PC-9 (cell line): ENCODE measurements at regions not wholly inside any gene's neighbourhood (a gene's known extent, or its start where the extent isn't known, plus 50 kb on each side); places are given as distances from the start of the nearest gene placed in this dataset.
"Not testable (repeated sequence)": the region's sequence is repeated elsewhere in the genome, so short reads cannot be mapped to it uniquely, and the experiment has no call there.

Experiments used
- BruUV-seq: library from RNA; stranded (reverse); fragments of 400-500 nt; replicated peaks from 2 replicates; lab custom pipeline; 2021; lab: Mats Ljungman, UMichigan
- CTCF ChIA-PET: fragments of 300-600 bp; sonication (Branson Sonifier 250); formaldehyde crosslinking; loops from one replicate; lab custom pipeline; 2022; ENCODE audit warnings: antibody characterized with exemption; lab: Charles Lee
- POLR2A ChIA-PET: fragments of 300-600 bp; sonication (Branson Sonifier 250); formaldehyde crosslinking; loops from one replicate; lab custom pipeline; 2022; ENCODE audit warnings: antibody characterized with exemption; ENCODE audit not compliant: unreplicated experiment; lab: Charles Lee
- DNase-seq, 2 experiments: peaks; one replicate each; pipeline versions ENCODE4 v3.0.0 to v3.0.0-alpha.2; 2015 to 2022; ENCODE audit warnings: mixed read lengths in 1 of 2
- H2AFZ ChIP-seq: fragments of 200-600 bp; sonication (generic); 2 replicates; pipeline ENCODE4 v1.8.1; 2017; ENCODE audit warnings: antibody characterized with exemption
- H3F3A ChIP-seq: fragments of 200-600 bp; sonication (generic); 2 replicates; pipeline ENCODE4 v1.8.1; 2017; ENCODE audit warnings: antibody characterized with exemption, mild to moderate bottlenecking, low read depth; ENCODE audit not compliant: insufficient read depth
- H3K27ac ChIP-seq: fragments of 200-600 bp; sonication (generic); 2 replicates; pipeline ENCODE4 v1.6.1; 2016; ENCODE audit warnings: mixed run types
- H3K27me3 ChIP-seq: fragments of 200-600 bp; sonication (generic); 2 replicates; pipeline ENCODE4 v1.6.1; 2016; ENCODE audit warnings: low read depth, mixed run types; ENCODE audit not compliant: insufficient read depth
- H3K36me3 ChIP-seq: fragments of 200-600 bp; sonication (generic); 2 replicates; pipeline ENCODE4 v1.6.1; 2016; ENCODE audit warnings: low read depth, mixed run types
- H3K4me1 ChIP-seq: fragments of 200-600 bp; sonication (generic); replicated peaks from 2 replicates; pipeline ENCODE4 v1.6.1; 2016; ENCODE audit warnings: mixed run types; ENCODE audit not compliant: insufficient read depth
- H3K4me2 ChIP-seq: fragments of 200-600 bp; sonication (generic); 2 replicates; pipeline ENCODE4 v1.6.1; 2017; ENCODE audit warnings: mixed run types
- H3K4me3 ChIP-seq: fragments of 200-600 bp; sonication (generic); 2 replicates; pipeline ENCODE4 v1.6.1; 2016; ENCODE audit warnings: mixed run types
- H3K79me2 ChIP-seq: fragments of 200-600 bp; sonication (generic); 2 replicates; pipeline ENCODE4 v1.6.1; 2017; ENCODE audit warnings: low read depth, mixed run types
- H3K9me2 ChIP-seq: fragments of 200-600 bp; sonication (generic); 2 replicates; pipeline ENCODE4 v1.8.1; 2017; ENCODE audit warnings: mild to moderate bottlenecking; ENCODE audit not compliant: insufficient read depth
- H3K9me3 ChIP-seq: fragments of 200-600 bp; sonication (generic); 2 replicates; pipeline ENCODE4 v1.8.1; 2016; ENCODE audit warnings: low read depth; ENCODE audit not compliant: insufficient read depth
- H4K20me1 ChIP-seq: fragments of 200-600 bp; sonication (generic); 2 replicates; pipeline ENCODE4 v1.8.1; 2017; ENCODE audit not compliant: insufficient read depth
- CTCF ChIP-seq: fragments of 200-600 bp; sonication (generic); conservative IDR thresholded peaks from 2 replicates; pipeline ENCODE4 v1.6.1; 2017; ENCODE audit warnings: mixed run types, antibody characterized with exemption, mild to moderate bottlenecking, moderate library complexity
- EZH2 ChIP-seq: fragments of 200-600 bp; sonication (generic); IDR thresholded peaks from 2 replicates; pipeline ENCODE4 v1.8.0; 2017; ENCODE audit warnings: antibody characterized with exemption, low read depth
- intact Hi-C: fragments of 100-400 bp; cut with micrococcal nuclease; formaldehyde crosslinking; loops from one replicate; pipeline ENCODE4 v1.10.0; 2022; ENCODE audit not compliant: unreplicated experiment

GRCh38 chr7:108920490-108920889 lies 350.8 kb downstream of the DNAJB9 start:
- H3K9me2 ChIP-seq = no peaks in the 10 kb centered on the region
- H3K9me3 ChIP-seq = no peaks in the 10 kb centered on the region
- no peaks in the 10 kb centered on the region for H3K36me3 ChIP-seq
- no peak overlapping the region for H2AFZ ChIP-seq
- no TSS peak for BruUV-seq
- POLR2A ChIA-PET = no interaction called here
- intact Hi-C loops = no loop called here
- H4K20me1 ChIP-seq = no peaks in the 10 kb centered on the region
- TF ChIP-seq EZH2 (no peak), CTCF (no peak)
- H3K4me2 ChIP-seq = no peak overlapping the region
- no peaks in the 10 kb centered on the region for H3K4me1 ChIP-seq
- DNase-seq = no peak
- no peaks in the 10 kb centered on the region for H3F3A ChIP-seq
- no peak overlapping the region for H3K4me3 ChIP-seq
- H3K27me3 ChIP-seq = no peaks in the 10 kb centered on the region
- CTCF ChIA-PET = no interaction called here
- H3K79me2 ChIP-seq = no peaks in the 10 kb centered on the region
- no peak overlapping the region for H3K27ac ChIP-seq

GRCh38 chr7:108943048-108943447 lies 373.4 kb downstream of the DNAJB9 start:
- H3K4me1 ChIP-seq, BruUV-seq, H3K27me3 ChIP-seq, H3K9me3 ChIP-seq, H3K9me2 ChIP-seq, POLR2A ChIA-PET, CTCF ChIA-PET, H3F3A ChIP-seq, intact Hi-C loops, H3K27ac ChIP-seq, H3K79me2 ChIP-seq, H4K20me1 ChIP-seq, H3K36me3 ChIP-seq: not testable (repeated sequence)
- Histone ChIP-seq H3K4me2 (peak overlapping the region; percentile 49), H2AFZ (peak overlapping the region; percentile 71), H3K4me3 (peak overlapping the region; percentile 38; the same call in 1 of the 2 replicates)
- DNase-seq = peak in 1 of 2 experiments; percentile 34

- Histone ChIP-seq H3K27me3 (no peaks in the 10 kb centered on the region), H3K4me2 (no peak overlapping the region), H3K27ac (no peak overlapping the region), H3K9me3 (no peaks in the 10 kb centered on the region; the same call in 1 of the 2 replicates), H3K4me3 (no peak overlapping the region), H3K4me1 (no peaks in the 10 kb centered on the region), H3K79me2 (no peaks in the 10 kb centered on the region), H2AFZ (no peak overlapping the region), H3K36me3 (no peaks in the 10 kb centered on the region), H3K9me2 (no peaks in the 10 kb centered on the region; the same call in none of the 2 replicates), H3F3A (no peaks in the 10 kb centered on the region), H4K20me1 (no peaks in the 10 kb centered on the region)
- POLR2A ChIA-PET = no interaction called here
- CTCF ChIA-PET = no interaction called here
- intact Hi-C loops = no loop called here
- no peak for TF ChIP-seq CTCF
- no peak for TF ChIP-seq EZH2
- DNase-seq = no peak
- no TSS peak for BruUV-seq
Measured at GRCh38 chr7:108947526-108947925, 377.9 kb downstream of the DNAJB9 start.

- Histone ChIP-seq H3F3A (no peaks in the 10 kb centered on the region), H3K79me2 (no peaks in the 10 kb centered on the region), H3K4me3 (no peak overlapping the region), H3K27ac (no peak overlapping the region), H3K4me2 (no peak overlapping the region), H4K20me1 (0 out of 2 replicates have a peak, but pooled peaks cover 2% of the 10 kb centered on the region), H3K27me3 (no peaks in the 10 kb centered on the region), H3K4me1 (no peaks in the 10 kb centered on the region), H2AFZ (no peak overlapping the region), H3K36me3 (no peaks in the 10 kb centered on the region), H3K9me2 (no peaks in the 10 kb centered on the region), H3K9me3 (no peaks in the 10 kb centered on the region)
- intact Hi-C loops = no loop called here
- TF ChIP-seq CTCF (no peak), EZH2 (no peak)
- ChIA-PET POLR2A (no interaction called here), CTCF (no interaction called here)
- DNase-seq = no peak
- no TSS peak for BruUV-seq
Measured at GRCh38 chr7:108972004-108972403, 402.3 kb downstream of the DNAJB9 start.
